Activated CD4-positive, alpha-beta T cell treated with anti-CD3 and anti-CD28 coated beads for 48 hours (primary cell): ENCODE measurements at regions not wholly inside any gene's neighbourhood (a gene's known extent, or its start where the extent isn't known, plus 50 kb on each side); places are given as distances from the start of the nearest gene placed in this dataset.
"Not testable (repeated sequence)": the region's sequence is repeated elsewhere in the genome, so short reads cannot be mapped to it uniquely, and the experiment has no call there.

Experiments used
- DNase-seq: peaks from one replicate; pipeline ENCODE4 v3.0.0-alpha.2; 2020

GRCh38 chr4:149202117-149202516, 613.5 kb downstream of the IQCM start:
- no peak for DNase-seq

DNA sequence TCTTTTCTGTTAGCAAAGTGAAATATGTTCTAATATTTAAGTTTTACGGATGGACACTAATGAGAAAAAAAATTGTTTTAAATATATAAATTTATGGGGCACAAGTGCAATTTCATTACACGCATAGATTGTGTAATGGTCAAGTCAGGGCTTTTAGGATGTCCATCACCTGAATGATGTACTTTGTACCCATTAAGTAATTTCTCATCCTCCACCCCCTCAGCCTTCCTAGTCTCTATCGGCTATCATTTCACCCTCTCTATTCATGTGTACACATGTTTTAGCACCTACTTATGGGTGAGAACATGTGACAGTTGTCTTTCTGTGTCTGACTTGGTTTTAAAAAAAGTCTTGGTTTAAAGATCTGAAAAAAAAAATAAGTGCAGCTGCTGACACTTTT, 616.0 kb downstream of the IQCM start:
- no peak for DNase-seq

DNA sequence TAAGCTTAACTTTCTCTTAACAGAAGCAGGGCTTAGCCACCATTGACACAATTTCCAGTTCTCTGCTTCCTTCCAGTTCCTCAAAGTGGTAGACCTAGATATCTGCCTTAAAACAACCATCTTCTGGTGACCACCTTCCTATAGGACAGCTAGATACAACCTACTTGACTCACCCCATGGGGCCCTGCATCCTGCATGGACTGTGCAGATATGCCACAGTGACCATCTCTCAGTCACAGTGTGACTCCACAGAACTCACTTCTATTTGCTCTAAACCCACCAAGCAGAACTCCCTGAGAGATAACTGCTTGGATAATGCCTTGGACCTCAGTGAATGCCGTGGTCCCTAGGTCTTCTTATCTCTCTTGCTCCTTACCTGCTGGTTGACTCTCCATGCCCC, 621.6 kb downstream of the IQCM start:
- DNase-seq, result no peak

GRCh38 chr4:149187726-149188125, 627.9 kb downstream of the IQCM start:
- no peak for DNase-seq

DNA sequence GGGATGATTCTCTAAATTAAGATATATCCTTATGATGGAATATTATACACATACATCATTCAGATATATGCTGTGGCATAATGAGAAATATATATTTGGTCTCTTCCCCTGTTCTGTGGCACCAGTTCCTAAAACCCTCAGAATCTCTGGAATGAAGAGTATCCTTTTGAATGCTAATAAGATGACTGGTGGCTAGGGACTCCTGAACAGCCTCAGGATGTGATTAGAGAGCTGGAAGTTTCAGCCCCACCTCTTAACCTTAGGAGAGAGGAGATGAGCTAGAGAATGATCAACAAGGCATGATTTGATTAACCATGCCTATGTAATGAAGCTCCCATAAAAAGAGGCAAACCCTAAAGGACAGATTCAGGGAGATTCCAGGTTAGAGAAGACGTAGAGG, 632.0 kb downstream of the IQCM start:
- no peak for DNase-seq

DNA sequence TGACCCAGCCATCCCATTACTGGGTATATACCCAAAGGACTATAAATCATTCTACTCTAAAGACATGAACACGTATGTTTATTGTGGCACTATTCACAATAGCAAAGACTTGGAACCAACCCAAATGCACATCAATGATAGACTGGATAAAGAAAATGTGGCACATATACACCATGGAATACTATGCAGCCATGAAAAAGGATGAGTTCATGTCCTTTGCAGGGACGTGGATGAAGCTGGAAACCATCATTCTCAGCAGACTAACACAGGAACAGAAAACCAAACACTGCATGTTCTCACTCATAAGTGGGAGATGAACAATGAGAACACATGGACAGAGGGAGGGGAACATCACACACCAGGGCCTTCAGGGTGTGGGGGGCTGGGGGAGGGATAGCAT, 634.2 kb downstream of the IQCM start:
- DNase-seq, result not testable (repeated sequence)

DNA sequence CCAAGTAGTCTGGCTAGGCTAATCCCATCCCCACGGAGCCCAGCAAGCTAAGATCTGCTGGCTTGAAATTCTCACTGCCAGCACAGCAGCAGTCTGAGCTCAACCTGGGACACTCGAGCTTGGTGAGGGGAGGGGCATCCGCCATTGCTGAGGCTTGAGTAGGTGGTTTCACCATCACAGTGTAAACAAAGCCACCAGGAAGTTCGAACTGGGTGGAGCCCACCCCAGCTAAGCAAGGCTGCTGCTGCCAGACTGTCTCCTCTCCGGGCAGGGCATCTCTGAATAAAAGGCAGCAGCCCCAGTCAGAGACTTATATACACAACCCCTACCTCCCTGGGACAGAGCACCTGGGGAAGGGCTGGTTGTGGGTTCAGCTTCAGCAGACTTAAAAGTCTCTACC, 639.6 kb downstream of the IQCM start:
- no peak for DNase-seq

GRCh38 chr4:149175549-149175948, 640.1 kb downstream of the IQCM start:
- no peak for DNase-seq

GRCh38 chr4:149173241-149174013, 642.2 kb downstream of the IQCM start:
- DNase-seq, result no peak

GRCh38 chr4:149168645-149169044, 647.0 kb downstream of the IQCM start:
- no peak for DNase-seq

DNA sequence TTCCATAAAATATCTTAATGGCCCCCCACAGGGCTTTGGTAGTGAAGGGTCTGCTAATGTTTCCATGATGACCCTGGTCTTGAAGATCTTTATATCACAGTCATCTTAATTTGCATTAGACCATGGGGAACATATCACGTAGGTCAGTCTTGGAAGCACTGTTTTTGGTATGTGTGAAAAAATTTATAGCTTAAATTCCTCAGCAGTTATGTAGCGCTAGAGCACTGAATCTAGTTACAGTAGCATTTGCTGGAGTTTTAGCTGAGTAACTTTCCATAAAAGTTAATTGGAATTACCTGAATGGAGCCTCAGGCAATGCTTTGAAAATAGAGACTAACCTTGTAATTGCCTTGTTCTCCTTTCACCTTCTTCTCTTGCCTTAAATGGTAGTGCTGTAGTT, 648.8 kb downstream of the IQCM start:
- DNase-seq, result no peak

GRCh38 chr4:149166365-149166764, 649.3 kb downstream of the IQCM start:
- DNase-seq, result no peak

- DNase-seq, result no peak
Measured at GRCh38 chr4:149164282-149164681, 651.4 kb downstream of the IQCM start.

GRCh38 chr4:149161247-149161646, 654.4 kb downstream of the IQCM start:
- no peak for DNase-seq

DNA sequence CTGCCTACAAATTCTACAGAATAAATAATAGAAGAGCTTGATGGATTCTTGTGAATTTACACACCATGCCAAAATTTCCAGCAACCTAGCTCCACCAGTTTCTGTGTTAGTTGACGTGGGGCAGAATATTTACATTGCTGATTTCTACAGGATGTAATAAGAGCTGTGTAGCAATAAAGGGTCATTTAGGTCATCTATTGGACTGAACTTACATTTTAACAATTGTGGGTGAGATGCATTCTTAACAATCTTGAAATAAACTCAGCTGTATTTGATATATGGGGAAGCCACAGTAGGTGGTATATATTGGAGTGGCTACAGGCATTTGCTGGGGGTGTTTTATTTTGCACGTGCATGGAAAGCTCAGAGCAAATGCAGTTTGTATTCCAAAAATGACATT, 655.3 kb downstream of the IQCM start:
- no peak for DNase-seq

DNA sequence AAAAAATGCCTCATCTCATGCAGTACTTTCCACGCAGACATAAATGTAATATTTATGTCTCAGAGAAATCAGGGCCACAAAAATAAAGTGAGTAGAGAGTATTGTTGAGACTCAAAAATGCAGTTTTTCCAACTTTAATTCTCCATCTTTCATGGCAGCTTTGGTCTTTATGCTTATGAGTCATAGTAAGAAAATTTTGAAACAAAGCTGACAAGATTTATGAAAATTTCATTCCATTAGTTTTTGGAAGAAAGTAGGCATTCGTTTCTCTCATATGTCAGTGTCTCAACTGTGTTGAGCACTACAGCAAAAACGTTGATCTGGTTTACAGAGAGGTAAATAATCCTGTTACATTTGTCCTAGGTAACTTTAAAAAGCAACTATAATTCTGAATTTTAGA, 656.8 kb downstream of the IQCM start:
- no peak for DNase-seq

DNA sequence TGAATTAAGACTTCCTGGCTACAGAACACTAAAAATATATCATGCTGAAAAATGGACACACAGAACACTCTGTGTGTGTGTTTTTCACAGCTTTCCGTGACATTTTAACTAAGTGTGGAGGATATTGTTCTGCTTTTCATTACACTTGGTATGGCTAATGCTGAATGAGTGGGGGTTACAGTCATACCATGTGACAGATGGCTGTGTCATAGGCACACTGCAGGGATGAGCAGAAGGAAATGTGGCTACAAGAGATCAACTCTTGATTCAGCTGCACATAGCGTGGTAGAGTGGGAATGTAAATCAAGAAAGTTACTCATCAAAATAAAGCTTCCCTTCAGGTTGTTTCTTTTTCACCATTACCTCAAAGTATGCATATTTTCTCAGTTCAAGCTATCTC, 669.8 kb downstream of the IQCM start:
- DNase-seq, result no peak

DNA sequence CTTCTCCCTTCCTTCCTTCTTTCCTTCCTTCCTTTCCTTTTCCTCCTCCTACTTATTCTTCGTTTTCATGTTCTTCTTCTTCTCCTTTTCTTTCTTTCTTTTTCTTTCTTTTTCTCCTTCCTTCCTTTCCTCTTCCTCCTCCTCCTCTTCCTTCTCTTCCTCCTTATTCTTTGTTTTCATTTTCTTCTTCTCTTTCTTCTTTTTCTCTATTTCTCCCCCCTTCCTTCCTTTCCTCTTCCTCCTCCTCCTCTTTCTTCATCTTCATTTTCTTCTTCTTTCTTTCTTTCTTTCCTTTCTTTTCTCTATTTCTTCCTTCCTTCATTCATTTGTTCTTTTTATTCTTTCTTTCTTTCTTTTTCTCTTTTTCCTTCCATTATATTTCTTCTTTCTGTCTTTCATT, 671.6 kb downstream of the IQCM start:
- DNase-seq, result no peak

GRCh38 chr4:149141391-149141790, 674.3 kb downstream of the IQCM start:
- no peak for DNase-seq

GRCh38 chr4:149140841-149141240, 674.8 kb downstream of the IQCM start:
- no peak for DNase-seq

DNA sequence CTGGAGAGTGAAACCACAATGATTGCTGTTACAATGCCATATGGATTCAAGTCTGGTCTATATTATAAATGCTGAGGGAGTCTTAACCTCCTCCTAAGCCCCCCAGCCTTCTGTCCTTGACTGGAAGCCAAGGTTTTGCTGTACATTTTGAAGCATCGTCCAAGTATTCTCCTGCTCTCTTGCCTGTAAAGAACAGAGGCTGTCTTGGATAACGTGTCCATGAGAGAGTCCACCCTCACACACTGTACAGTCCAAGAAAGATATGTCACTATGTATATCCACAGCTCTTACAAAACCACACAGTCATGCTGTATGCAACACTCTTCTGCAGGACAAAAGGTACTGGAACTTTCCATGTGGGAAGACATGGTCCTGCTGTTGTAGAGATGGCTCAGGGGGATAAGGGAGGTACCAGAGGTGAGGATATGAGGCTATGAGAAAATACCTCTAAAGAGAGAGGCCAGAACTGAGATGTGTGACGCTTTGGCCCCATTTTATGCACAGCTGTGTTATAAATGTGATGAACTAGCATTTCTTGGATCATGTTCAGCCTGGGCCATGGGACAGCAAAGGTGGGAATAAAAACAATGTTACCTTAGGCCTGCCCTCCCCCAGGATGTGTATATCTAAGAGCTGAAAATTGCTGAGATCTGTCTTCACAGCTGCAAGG, 678.6 kb downstream of the IQCM start:
- no peak for DNase-seq

GRCh38 chr4:149135062-149135461, 680.6 kb downstream of the IQCM start:
- DNase-seq, result no peak

- DNase-seq, result no peak
Measured at GRCh38 chr4:149121023-149121404, 678.8 kb upstream of the NR3C2 start.

GRCh38 chr4:149120331-149121022, 678.3 kb upstream of the NR3C2 start:
- DNase-seq, result no peak
